Skeletal muscle cell (primary cell): ENCODE measurements at regions not wholly inside any gene's neighbourhood (a gene's known extent, or its start where the extent isn't known, plus 50 kb on each side); places are given as distances from the start of the nearest gene placed in this dataset.
A peak's percentile ranks its signal among the peaks of the same experiment; 100 is the strongest.

Source experiments
- DNase-seq: peaks from one replicate; pipeline ENCODE4 v3.0.0-alpha.2; 2010; ENCODE audit warnings: low read depth
- H3K4me3 ChIP-seq: 2 replicates; pipeline ENCODE4 v1.5.1; 2011; ENCODE audit warnings: low read depth, mild to moderate bottlenecking, control low read depth, low read length, moderate library complexity

DNA sequence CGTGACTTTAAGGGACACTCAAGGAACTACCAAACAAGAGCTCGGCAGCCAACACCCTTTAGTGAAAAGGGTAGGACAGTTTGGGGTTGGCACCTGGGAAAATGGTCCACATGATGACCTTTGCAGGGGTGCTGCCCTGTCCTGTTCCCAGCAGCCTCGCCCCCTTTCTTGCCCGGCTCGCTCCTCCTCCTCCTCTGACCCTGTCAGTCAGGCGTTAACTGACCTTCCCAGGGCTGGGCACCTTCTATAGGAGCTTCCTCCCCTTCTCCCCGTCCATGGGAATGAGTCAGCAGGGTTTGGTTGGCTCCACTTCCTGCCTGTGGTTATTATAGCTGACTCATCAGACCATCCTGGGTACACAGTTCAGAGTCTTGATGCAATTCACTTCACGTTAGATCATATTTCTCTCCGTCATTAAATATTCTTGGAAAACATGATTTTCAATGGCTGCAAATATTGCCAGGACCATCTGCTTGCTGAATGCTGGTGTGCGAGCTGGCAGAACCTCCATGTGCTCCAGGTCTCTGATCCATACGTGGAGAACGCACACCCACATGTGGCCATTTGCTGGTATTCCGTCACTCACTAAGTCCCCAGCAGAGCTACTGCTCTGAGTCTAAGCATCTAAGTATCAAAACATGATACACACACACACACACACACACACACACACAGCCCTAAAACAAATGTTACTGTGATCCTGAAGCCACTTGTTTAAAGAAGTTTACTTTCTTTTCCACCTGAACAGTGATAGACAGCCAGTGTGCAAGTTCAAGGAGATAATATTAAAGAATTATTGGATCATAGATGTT, 185.0 kb downstream of the ANAPC1 start:
- no peak overlapping the region for H3K4me3 ChIP-seq
- peak; percentile 98 for DNase-seq

DNA sequence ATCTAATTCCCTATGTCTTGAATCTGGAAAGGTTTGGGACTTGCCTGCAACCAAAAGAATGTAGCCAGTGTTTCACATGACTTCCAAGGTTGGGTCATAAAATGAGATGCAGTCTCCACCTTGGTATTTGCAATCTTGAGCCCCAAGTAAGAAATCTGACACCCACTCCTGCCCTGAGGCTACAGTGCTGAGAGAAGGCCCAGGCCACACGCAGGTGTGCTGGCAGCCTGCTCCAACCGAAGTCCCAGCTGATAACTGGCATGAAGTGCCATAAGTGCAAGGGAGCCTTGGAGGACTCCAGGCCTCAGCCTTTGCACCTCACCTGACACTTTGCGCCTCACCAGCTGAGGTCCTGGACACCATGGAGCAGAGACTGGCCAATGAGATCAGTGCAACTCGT, 182.7 kb downstream of the ANAPC1 start:
- no peak for DNase-seq
- no peak overlapping the region for H3K4me3 ChIP-seq

DNA sequence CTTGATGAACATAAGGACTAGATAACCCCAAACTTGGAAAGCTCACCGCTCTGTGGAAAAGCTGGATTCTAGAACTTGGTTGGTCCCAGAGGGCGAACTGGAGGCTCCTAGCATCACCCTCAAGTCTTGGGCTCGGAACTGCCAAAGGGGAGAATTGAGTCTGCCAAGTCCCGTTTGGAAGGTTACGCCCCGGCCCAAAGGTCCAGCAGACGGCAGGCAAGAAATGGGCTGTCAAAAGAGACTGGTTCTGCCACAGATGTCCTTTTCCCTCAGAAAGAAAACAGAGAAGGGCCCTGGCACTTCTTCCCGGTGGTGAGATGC, 182.2 kb downstream of the ANAPC1 start:
- no peak for DNase-seq
- H3K4me3 ChIP-seq, result no peak overlapping the region

DNA sequence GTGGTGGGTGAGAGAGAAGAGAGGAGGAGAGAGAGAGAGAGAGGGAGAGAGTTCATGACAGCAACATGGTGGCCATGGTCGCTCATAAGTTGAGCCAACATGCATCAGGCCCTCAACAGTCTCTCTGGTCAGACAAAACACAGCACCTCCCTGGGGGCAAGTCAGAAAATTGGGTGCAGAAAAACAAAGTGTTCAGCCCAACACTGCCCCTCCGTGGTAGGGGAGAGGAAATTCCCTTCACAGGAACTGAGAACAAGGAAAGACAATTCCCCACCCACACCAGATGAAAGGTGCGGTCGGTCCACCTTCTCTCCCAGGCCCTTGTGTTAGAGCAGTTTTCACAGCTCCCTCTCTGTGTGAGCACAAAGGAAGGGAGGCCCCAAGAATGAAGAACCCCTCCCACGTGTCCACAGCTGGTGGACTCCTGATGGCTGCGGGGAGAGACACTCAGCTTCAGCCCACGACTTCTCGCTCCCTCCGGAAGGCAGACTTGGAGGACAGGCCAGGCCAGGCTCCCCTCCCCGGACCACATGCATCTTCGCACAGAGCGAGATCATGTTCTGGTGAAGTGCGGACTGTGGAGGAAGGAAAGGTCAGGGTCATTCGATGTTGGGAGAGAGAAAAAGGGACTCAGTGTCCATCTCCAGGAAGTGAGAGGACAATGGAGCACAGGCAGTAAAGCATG, 181.7 kb downstream of the ANAPC1 start:
- no peak for DNase-seq
- H3K4me3 ChIP-seq, result no peak overlapping the region

DNA sequence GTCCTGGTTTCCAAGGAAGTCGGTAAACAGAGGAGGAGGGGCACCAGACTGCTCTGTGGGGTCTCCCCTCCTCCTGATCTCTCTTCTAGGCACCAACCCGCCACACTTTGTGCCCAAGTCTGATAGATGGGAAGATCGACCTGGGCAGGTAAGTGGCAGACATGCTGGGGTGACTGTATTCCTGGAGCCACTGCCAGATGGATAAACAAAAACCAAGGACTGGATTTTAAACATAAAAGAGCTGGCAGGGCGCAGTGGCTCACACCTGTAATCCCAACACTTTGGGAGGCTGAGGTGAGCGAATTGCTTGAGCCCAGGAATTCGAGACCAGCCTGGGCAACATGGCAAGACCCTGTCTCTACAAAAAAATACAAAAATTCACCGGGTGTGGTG, 181.2 kb downstream of the ANAPC1 start:
- H3K4me3 ChIP-seq, result no peak overlapping the region
- DNase-seq, result no peak

DNA sequence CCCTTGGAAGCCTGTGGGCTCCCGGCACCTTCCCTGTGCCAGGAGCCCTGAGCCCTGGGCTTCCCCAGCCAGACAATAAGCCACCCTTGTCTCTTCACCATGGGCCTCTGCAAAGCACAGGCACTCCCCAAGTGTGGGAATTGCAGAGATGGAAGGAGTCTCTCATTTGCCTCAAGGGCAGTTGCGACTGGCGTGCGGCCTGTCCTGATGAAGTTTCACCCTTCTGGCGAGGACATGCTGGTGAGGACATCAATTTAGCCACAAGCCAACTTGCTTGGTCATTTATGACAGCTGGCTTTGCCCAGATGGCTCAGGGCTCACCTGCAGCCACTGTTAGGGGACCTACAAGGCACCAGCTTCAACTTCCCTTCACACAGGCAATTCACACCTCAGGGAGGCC, 180.2 kb downstream of the ANAPC1 start:
- DNase-seq, result no peak
- H3K4me3 ChIP-seq, result no peak overlapping the region

DNA sequence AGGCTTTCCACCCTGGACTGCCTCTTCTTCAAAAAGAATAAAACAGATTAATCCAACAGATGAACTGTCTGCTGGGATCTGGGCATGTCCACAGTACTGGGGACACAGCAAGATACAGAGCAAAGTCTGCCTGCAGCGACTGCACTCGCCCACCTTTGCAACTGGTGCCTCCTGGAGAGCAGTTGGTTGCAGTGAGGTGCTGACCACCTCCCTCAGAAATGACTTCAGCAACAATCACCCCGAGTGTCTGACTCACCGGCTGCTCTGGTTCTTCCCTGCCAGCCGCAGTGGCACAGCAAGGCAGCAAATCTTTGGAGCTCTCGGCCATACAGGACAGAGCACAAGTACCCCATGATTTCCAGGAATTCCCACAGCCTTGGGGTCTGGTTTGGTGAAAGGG, 179.7 kb downstream of the ANAPC1 start:
- DNase-seq, result no peak

DNA sequence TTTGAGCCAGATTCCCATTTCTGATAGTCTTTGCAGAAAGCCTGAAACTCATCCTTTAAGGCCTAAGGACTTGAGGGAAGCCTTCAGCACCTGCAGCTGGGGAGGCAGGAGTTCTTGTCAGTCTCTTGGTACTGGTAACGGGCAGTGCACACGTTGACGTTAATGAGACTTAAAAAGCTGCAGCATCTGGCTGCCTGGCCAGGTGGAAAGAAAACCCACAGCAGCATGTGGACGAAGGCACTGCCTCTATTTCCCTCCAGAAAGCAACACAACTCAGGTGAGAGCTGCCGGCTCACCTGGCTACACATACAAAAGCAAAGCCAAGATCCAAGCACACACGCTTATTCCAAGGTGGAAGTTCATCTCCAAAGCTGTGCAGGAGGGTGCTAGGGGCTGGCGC, 178.8 kb downstream of the ANAPC1 start:
- H3K4me3 ChIP-seq, result no peak overlapping the region
- DNase-seq, result no peak

More for the DNA sequence above, 179.7 kb downstream of the ANAPC1 start:
- H3K4me3 ChIP-seq, result no peak overlapping the region

DNA sequence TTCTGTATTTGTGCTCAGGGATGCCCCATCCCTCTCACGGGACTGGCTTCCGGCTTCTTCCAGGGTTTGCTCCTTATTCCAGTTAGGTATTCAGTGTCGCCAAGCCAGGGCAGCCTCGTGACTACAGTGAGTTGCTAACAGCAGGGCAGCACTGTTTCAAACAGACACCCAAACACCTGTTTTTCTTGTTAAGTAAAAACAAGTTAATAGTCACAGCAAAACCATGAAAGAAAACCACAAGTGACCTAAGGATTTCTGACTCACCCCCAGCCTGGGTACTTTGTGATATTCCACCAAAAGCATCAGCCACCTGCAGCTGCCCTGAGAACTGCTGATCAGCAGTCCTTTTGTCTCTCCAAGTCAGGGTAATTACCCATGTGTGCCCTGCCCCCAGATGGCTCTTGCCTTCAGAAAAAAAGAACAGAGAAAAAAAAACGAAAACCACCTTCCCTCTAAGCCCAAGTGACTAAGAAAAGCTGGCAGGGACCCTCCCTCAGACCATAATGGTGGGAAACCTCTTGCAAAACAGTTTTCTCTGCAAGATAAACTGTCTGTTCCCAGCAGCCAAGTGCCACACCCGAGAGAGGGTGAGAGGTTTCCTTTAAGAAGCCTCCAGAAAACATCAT, 178.2 kb downstream of the ANAPC1 start:
- no peak overlapping the region for H3K4me3 ChIP-seq
- peak; percentile 83 for DNase-seq

DNA sequence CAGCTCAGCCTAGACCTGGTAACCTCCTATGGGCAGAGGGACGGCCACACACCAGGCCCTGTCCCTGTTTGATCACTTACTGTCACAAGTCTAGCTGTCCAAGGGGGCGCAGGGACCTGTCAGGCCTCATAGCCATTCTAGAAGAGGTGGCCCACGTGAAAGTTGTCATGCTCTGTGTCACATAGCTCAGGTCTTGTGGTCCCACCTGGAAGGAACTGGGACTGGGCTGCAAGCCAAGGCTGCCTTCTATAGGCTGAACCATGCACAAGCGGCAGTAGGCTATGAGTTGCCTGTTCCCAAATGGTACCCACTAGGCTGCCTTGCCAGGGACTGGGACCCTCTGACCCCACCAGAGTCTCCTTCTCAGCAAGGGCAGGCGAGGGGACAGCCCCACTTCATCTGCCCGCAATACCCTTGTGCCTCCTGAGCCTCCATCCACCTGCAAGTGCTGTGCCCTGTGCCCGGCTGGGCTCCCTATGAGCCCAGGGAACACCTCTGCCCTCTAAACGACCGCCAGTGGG, 177.5 kb downstream of the ANAPC1 start:
- no peak overlapping the region for H3K4me3 ChIP-seq
- DNase-seq, result no peak

DNA sequence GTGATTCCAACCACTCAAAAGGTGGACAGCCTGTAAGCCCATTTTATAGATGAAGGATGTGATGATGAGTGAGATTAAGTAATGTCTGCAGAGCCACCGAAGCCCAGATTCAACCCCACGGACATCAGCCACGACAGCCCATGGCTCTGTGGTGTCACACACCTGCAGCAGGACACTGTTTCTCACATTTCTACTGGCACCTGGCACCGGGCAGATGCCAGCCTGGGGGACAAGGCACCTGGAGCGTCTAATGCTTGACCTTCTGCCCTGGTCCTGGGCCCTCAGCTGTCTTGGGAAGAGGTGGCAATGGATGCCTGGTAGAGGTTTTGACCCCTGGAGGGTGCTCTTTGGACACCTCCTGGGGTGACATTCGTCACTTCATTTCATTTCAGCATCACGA, 176.3 kb downstream of the ANAPC1 start:
- no peak overlapping the region for H3K4me3 ChIP-seq
- no peak for DNase-seq

DNA sequence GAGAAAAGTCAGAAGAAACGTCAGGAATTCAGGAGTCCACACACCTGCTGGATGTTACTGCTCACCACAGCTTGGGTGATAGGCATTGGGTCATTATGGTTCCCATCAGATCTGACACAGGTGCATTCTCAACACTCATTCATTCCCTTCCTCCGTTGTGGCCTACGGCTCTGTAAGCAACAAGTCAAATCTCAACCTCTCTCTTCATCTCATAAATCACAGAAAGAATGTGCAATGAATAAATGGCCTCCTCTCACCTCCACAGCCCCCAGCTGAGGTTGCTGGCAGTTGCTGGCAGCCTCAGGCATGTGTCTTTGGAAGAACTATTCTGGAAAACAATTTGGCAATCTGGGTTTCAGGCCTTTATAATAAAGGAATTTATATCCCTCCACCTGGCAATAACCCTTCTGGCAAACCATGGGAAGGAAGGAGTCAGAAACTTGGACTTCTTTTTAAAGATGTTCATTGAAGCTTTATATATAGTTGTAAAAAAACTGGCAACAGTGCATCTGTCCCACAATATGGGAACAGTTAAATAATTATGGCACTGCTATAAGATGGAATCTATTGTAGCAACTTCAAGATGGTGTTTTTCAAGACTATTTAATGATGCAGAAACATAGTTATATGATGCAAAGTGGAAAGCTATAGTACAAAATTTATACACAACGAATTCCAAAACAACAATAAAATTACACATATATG, 175.4 kb downstream of the ANAPC1 start:
- no peak for DNase-seq

DNA sequence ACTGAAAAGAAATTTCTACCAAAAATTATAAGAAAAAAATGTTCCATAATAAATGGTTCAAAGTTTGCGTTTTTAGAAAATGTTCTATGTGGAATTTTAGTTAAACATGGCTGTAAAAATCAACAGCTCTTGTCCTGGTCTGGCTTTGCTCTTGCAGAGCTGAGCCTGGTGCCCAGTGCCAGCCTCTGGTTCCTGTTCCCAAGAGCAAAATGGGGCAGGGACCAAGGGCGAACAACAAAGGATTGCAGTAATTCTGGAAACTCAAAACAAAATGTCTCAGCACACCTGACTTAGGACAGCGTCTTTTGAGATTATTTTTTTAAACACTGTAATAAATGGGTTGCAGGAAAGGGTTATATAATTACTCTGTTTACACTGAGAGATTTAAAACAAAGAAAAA, 174.7 kb downstream of the ANAPC1 start:
- no peak for DNase-seq
- H3K4me3 ChIP-seq, result no peak overlapping the region

More for the DNA sequence above, 175.4 kb downstream of the ANAPC1 start:
- H3K4me3 ChIP-seq, result no peak overlapping the region

DNA sequence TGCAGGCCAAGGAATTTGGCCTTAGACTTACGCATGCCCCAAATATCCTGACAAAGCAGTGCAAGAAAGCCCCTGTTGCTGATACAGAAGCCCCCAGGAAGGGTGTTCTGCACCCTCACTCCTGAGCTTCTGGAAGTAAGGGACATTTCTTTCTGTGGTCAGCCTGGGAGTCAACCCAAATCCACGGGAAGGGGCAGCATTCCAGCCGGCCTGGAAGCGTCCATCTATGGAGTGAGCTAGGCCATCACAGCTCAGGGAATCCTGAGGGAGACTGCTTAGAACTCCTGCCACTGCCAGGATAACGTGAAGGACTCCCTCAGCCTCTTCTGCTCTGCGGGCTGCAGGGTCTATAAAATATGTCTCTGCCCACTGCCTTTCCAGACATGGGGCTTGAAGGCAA, 173.9 kb downstream of the ANAPC1 start:
- H3K4me3 ChIP-seq, result no peak overlapping the region
- DNase-seq, result no peak

DNA sequence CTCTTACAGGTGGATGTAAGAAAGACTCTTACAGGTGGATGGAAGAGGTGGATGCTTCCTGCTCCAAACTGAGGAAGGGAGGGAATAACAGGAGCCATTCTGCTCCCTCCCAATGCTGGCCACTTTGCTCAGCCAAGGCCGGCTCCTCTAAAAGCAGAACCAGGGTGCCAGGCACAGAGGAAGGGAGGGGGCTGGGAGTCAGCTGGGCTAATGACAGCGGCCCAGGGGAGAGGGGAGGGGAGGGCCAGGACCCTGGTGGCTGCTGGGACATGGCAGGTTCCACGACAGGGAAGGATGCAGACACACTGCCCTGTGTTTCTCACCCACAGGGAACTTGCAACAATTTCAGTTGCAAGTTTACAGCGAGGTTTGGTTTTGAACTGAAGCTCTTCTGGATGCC, 173.4 kb downstream of the ANAPC1 start:
- H3K4me3 ChIP-seq, result no peak overlapping the region
- DNase-seq, result no peak

DNA sequence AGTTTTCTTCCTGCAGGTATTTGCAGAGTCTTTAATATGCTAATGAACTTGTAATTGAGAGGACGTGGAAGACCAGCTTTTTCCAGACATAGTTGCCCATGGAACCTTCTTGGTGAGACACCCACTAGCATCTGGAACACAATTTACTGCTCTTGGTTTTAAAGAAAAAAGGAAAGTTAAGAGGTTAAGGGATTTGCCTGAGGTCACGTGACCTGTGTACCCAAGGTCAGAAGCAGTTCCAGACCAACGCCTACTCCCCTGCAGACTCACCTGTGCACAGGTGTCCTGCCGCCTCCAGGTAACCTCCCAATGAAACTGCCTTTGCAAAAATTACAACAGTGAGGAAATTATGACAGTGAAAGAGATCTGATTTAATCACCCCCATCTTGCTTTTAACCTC, 172.7 kb downstream of the ANAPC1 start:
- no peak for DNase-seq
- no peak overlapping the region for H3K4me3 ChIP-seq

DNA sequence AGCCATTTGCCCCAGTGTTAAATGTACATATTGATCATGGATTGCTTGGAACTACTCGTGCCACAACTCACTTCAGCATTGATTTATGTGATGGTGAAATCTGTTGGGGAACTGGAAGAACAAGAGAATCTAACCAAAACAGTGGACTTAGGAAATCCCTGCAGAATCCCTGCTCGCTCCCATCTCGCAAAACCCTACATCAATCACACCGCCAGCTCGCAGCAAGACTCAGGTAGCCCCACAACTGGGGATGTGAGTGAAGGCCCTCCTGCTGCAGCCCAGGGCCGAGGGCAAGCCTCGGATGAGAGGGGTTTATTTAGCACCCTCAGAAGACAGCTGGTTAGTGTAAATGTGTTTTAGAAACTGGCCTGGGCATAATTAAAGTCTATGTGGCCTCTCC, 171.6 kb downstream of the ANAPC1 start:
- DNase-seq, result no peak
- H3K4me3 ChIP-seq, result no peak overlapping the region

DNA sequence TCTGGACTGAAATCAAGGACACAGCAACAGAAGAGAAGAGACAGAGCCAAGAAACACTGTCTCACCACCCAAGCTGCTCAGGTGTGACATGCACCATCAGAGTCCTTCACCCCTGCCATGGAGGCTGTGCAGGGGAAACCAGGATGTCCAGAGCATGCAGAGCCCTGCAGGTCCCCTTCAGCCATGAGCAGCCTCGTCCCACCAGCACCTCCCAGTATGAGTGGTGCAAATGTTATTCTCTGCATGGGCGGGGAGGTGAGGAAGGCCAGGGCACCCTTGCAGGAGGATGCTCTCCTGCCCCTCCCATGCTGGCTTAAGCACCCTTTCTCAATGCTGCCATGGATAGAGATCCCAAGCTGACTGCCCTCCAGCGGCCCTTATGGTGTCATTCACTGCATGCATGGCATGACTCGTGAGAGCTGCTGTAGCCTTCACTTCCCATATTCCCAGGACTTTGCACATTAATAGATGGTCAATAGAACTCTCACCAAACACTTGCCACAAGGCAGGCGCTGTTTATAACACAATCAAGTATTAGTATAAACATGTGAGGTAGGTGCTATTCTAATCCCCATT, 171.0 kb downstream of the ANAPC1 start:
- no peak overlapping the region for H3K4me3 ChIP-seq
- no peak for DNase-seq

DNA sequence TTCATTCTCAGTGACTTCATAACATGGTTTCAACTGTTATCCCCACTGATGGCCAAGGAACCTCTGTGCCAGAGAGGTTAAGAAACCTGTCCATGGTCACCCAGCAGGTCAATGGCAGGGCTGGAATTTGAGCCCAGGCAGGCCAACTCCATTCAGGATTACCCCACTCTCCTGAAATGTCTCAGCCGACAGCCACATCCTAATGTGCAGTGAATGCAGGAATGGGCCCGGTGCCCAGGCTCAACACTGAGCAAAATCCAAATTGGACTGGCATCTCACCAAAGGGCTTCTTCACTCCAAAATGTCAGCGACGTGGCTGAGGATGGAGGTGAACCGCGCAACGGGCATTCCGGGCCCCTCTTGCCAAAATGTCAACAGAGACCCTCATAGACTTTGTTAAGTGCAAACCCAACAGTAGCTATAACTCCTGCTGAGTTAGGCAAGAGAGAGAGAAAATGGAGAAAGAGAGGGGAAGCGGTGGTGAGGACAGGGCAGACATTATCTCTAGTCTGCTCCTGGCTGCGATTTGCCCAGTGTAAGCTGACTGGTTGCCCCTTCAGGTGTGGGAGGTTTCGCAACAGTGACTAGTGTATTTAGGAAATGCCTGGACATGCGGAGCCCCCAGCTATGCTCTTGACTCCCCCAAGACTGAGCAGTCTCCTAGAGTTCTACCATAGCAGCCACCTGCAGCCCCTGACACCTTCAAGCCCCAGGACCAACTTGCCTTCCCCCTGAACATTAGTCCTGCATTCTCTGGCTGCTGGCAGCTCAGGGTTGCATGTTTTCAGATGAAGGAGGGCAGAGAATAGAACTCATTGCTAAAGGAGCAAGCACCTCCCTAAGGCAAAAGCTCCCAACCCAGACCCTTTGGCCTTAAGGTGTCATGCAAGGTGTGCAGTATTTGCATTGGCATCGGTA, 167.7 kb downstream of the ANAPC1 start:
- DNase-seq, result no peak
- H3K4me3 ChIP-seq, result no peak overlapping the region
